Neuronal stem cell (in vitro differentiated cells): ENCODE measurements at regions not wholly inside any gene's neighbourhood (a gene's known extent, or its start where the extent isn't known, plus 50 kb on each side); places are given as distances from the start of the nearest gene placed in this dataset.

Experiments
- DNase-seq: peaks from one replicate; pipeline ENCODE4 v3.0.0-alpha.2; 2013; ENCODE audit warnings: low spot score
- H2AFZ ChIP-seq: one replicate; pipeline ENCODE4 v1.6.1; 2013; ENCODE audit warnings: mild to moderate bottlenecking, low read length, inconsistent platforms
- H2AK5ac ChIP-seq: 2 replicates; pipeline ENCODE4 v1.6.1; 2013; ENCODE audit warnings: low read depth, mild to moderate bottlenecking, inconsistent platforms, low read length, moderate library complexity, mixed read lengths
- H2BK120ac ChIP-seq: 2 replicates; pipeline ENCODE4 v1.6.1; 2013; ENCODE audit warnings: low read depth, mild to moderate bottlenecking, inconsistent platforms, low read length, moderate library complexity, mixed read lengths
- H2BK12ac ChIP-seq: one replicate; pipeline ENCODE4 v1.6.1; 2013; ENCODE audit warnings: low read length, inconsistent platforms
- H2BK15ac ChIP-seq: 2 replicates; pipeline ENCODE4 v1.6.1; 2013; ENCODE audit warnings: mild to moderate bottlenecking, low read length, inconsistent platforms, mixed read lengths
- H2BK5ac ChIP-seq: one replicate; pipeline ENCODE4 v1.6.1; 2013; ENCODE audit warnings: inconsistent platforms, mild to moderate bottlenecking, low read length, moderate library complexity
- H3K14ac ChIP-seq: one replicate; pipeline ENCODE4 v1.6.1; 2013; ENCODE audit warnings: low read length, inconsistent platforms
- H3K18ac ChIP-seq: 2 replicates; pipeline ENCODE4 v1.6.1; 2013; ENCODE audit warnings: low read length, inconsistent platforms
- H3K23ac ChIP-seq: 2 replicates; pipeline ENCODE4 v1.6.1; 2013; ENCODE audit warnings: low read depth, mild to moderate bottlenecking, mixed read lengths, low read length, inconsistent platforms; ENCODE audit not compliant: poor library complexity
- H3K27ac ChIP-seq: replicated peaks from 3 replicates; pipeline ENCODE4 v1.5.1; 2013; ENCODE audit warnings: low read length, inconsistent platforms
- H3K27me3 ChIP-seq, 3 experiments: 2 replicates each; pipeline ENCODE4 v1.6.1; 2013; ENCODE audit warnings: low read length in 3 of 3, mild to moderate bottlenecking in 2 of 3, inconsistent platforms in 1 of 3, low read depth in 1 of 3, mixed read lengths in 1 of 3, moderate library complexity in 1 of 3; ENCODE audit not compliant: control insufficient read depth in 3 of 3, insufficient read depth in 3 of 3
- H3K36me3 ChIP-seq, 2 donors: replicated peaks in 1 of 2; 2 replicates each; pipeline ENCODE4 v1.6.1; 2013; ENCODE audit warnings: low read length in 2 of 2; ENCODE audit not compliant: control insufficient read depth in 2 of 2, insufficient read depth in 2 of 2
- H3K4ac ChIP-seq: 2 replicates; pipeline ENCODE4 v1.6.1; 2013; ENCODE audit warnings: inconsistent platforms, mild to moderate bottlenecking, low read length, moderate library complexity
- H3K4me1 ChIP-seq, 2 donors: 1 replicate in 1 of 2; 2 replicates in 1 of 2; pipeline ENCODE4 v1.6.1; 2013; ENCODE audit warnings: low read length in 2 of 2, low read depth in 1 of 2; ENCODE audit not compliant: control insufficient read depth in 2 of 2, insufficient read depth in 1 of 2
- H3K4me2 ChIP-seq: one replicate; pipeline ENCODE4 v1.6.1; 2013; ENCODE audit warnings: mild to moderate bottlenecking, low read length, inconsistent platforms; ENCODE audit not compliant: insufficient read depth, poor library complexity, severe bottlenecking
- H3K4me3 ChIP-seq, 2 donors: 2 replicates each; pipeline ENCODE4 v1.5.1; 2013; ENCODE audit warnings: low read length in 2 of 2, mild to moderate bottlenecking in 2 of 2, inconsistent platforms in 1 of 2, moderate library complexity in 1 of 2
- H3K79me1 ChIP-seq: one replicate; pipeline ENCODE4 v1.6.1; 2013; ENCODE audit warnings: low read depth, mild to moderate bottlenecking, inconsistent platforms, low read length, moderate library complexity
- H3K9ac ChIP-seq: one replicate; pipeline ENCODE4 v1.6.1; 2013; ENCODE audit warnings: mild to moderate bottlenecking, low read depth, low read length, inconsistent platforms; ENCODE audit not compliant: poor library complexity
- H3K9me3 ChIP-seq, 2 donors: replicated peaks in 1 of 2; 2 replicates each; pipeline versions ENCODE3 to v1.6.1; 2013; ENCODE audit warnings: low read length in 2 of 2, mild to moderate bottlenecking in 2 of 2, inconsistent platforms in 1 of 2, low read depth in 1 of 2, mixed read lengths in 1 of 2, moderate library complexity in 1 of 2; ENCODE audit not compliant: control insufficient read depth in 2 of 2, insufficient read depth in 1 of 2
- H4K8ac ChIP-seq: one replicate; pipeline ENCODE4 v1.6.1; 2013; ENCODE audit warnings: low read depth, mild to moderate bottlenecking, inconsistent platforms, low read length, moderate library complexity
- H4K91ac ChIP-seq: one replicate; pipeline ENCODE4 v1.6.1; 2013; ENCODE audit warnings: low read length, low read depth, mild to moderate bottlenecking, inconsistent platforms; ENCODE audit not compliant: poor library complexity
- WGBS, 2 donors: extraction: QIAGEN DNeasy Blood & Tissue Kit; methylation state at CpG; one replicate each; pipeline ENCODE4 v1.1.7; 2013; ENCODE audit warnings: missing lambda C conversion rate in 2 of 2, mixed read lengths in 1 of 2; ENCODE audit not compliant: insufficient read length in 2 of 2, insufficient replicate concordance in 1 of 2; ENCODE audit errors: extremely low coverage in 2 of 2; 5-methylcytosine and 5-hydroxymethylcytosine counted together

- no peak overlapping the region for H3K23ac ChIP-seq
- no peak overlapping the region for H2BK5ac ChIP-seq
- no peak overlapping the region for H4K8ac ChIP-seq
- DNase-seq: no peak
- WGBS, 2 donors: no CpG with 5 or more reads among the region's 3 CpGs
- H3K27me3 ChIP-seq: no peaks in the 10 kb centered on the region
- H2BK12ac ChIP-seq: no peak overlapping the region
- no peak overlapping the region for H2AFZ ChIP-seq
- H2AK5ac ChIP-seq: no peak overlapping the region
- H3K9me3 ChIP-seq: no peaks in the 10 kb centered on the region
- H4K91ac ChIP-seq: no peak overlapping the region
- H3K36me3 ChIP-seq: no peaks in the 10 kb centered on the region
- H3K4ac ChIP-seq: no peak overlapping the region
- H3K4me2 ChIP-seq: no peak overlapping the region
- no peak overlapping the region for H3K14ac ChIP-seq
- H3K4me1 ChIP-seq: no peaks in the 10 kb centered on the region
- H2BK15ac ChIP-seq: no peak overlapping the region
- no peak overlapping the region for H2BK120ac ChIP-seq
- H3K18ac ChIP-seq: no peak overlapping the region
- H3K27ac ChIP-seq: no peak overlapping the region
- no peaks in the 10 kb centered on the region for H3K79me1 ChIP-seq
- H3K9ac ChIP-seq: no peak overlapping the region
- H3K4me3 ChIP-seq: no peak overlapping the region
Measured at GRCh38 chr4:12207396-12207795, 778.7 kb upstream of the HS3ST1 start.

GRCh38 chr4:12206091-12206490 lies 777.4 kb upstream of the HS3ST1 start:
- H3K79me1 ChIP-seq: no peaks in the 10 kb centered on the region
- H2BK120ac ChIP-seq: no peak overlapping the region
- H3K18ac ChIP-seq: no peak overlapping the region
- H3K9me3 ChIP-seq: no peaks in the 10 kb centered on the region
- no peak overlapping the region for H3K27ac ChIP-seq
- H3K9ac ChIP-seq: no peak overlapping the region
- no peaks in the 10 kb centered on the region for H3K4me1 ChIP-seq
- H2AK5ac ChIP-seq: no peak overlapping the region
- no peaks in the 10 kb centered on the region for H3K27me3 ChIP-seq
- no peak overlapping the region for H3K4me3 ChIP-seq
- H2AFZ ChIP-seq: no peak overlapping the region
- H4K91ac ChIP-seq: no peak overlapping the region
- H3K23ac ChIP-seq: no peak overlapping the region
- no peaks in the 10 kb centered on the region for H3K36me3 ChIP-seq
- H2BK15ac ChIP-seq: no peak overlapping the region
- no peak overlapping the region for H3K4ac ChIP-seq
- no peak overlapping the region for H4K8ac ChIP-seq
- no peak overlapping the region for H3K4me2 ChIP-seq
- no peak overlapping the region for H2BK12ac ChIP-seq
- H2BK5ac ChIP-seq: no peak overlapping the region
- no CpG with 5 or more reads among the region's 4 CpGs for WGBS, 2 donors
- no peak for DNase-seq
- H3K14ac ChIP-seq: no peak overlapping the region

- Histone ChIP-seq H3K4me2 (no peak overlapping the region), H3K27ac (no peak overlapping the region), H3K9me3 (no peaks in the 10 kb centered on the region), H3K9ac (no peak overlapping the region), H2AK5ac (no peak overlapping the region), H2AFZ (no peak overlapping the region), H3K4ac (no peak overlapping the region), H3K27me3 (no peaks in the 10 kb centered on the region), H3K36me3 (no peaks in the 10 kb centered on the region), H3K18ac (no peak overlapping the region), H2BK15ac (no peak overlapping the region), H2BK120ac (no peak overlapping the region), H3K4me3 (no peak overlapping the region), H3K4me1 (no peaks in the 10 kb centered on the region), H2BK5ac (no peak overlapping the region), H4K8ac (no peak overlapping the region), H3K23ac (no peak overlapping the region), H2BK12ac (no peak overlapping the region), H3K79me1 (no peaks in the 10 kb centered on the region), H3K14ac (no peak overlapping the region), H4K91ac (no peak overlapping the region)
- WGBS, 2 donors: no CpG with 5 or more reads among the region's 4 CpGs
- DNase-seq: no peak
Measured at GRCh38 chr4:12203945-12204344, 775.3 kb upstream of the HS3ST1 start.

GRCh38 chr4:12200226-12200625 lies 771.5 kb upstream of the HS3ST1 start:
- Histone ChIP-seq H3K79me1 (no peaks in the 10 kb centered on the region), H2AFZ (no peak overlapping the region), H3K4me3 (no peak overlapping the region), H3K27me3 (no peaks in the 10 kb centered on the region), H4K8ac (no peak overlapping the region), H3K36me3 (no peaks in the 10 kb centered on the region), H3K9me3 (peaks cover 0 to 2% of the 10 kb centered on the region in 2 donors), H3K27ac (no peak overlapping the region), H2BK12ac (no peak overlapping the region), H3K9ac (no peak overlapping the region), H2BK15ac (no peak overlapping the region), H3K18ac (no peak overlapping the region), H3K4me1 (no peaks in the 10 kb centered on the region), H2AK5ac (no peak overlapping the region), H3K23ac (no peak overlapping the region), H3K14ac (no peak overlapping the region), H2BK120ac (no peak overlapping the region), H2BK5ac (no peak overlapping the region), H4K91ac (no peak overlapping the region), H3K4me2 (no peak overlapping the region), H3K4ac (no peak overlapping the region)
- WGBS, 2 donors: no CpG with 5 or more reads among the region's 3 CpGs
- no peak for DNase-seq
